ENCODE measurements at regions not wholly inside any gene's neighbourhood (a gene's known extent, or its start where the extent isn't known, plus 50 kb on each side); places are given as distances from the start of the nearest gene placed in this dataset.

GRCh38 chr15:70257573-70258248 is 160.0 kb upstream of the TLE3 start:
- no peaks in the 10 kb centered on the region for H3K36me3 Mint-ChIP-seq (ENCODE audit: insufficient read depth)
- no peaks in the 10 kb centered on the region for H3K9me3 Mint-ChIP-seq (ENCODE audit: low read depth)
- H3K4me3 Mint-ChIP-seq (ENCODE audit: low read depth) = no peak overlapping the region
- H3K27me3 Mint-ChIP-seq = peaks cover 55% of the 10 kb centered on the region
- H3K4me1 Mint-ChIP-seq (ENCODE audit: low read depth) = peaks cover 1% of the 10 kb centered on the region
- DNase-seq (ENCODE audit: low spot score, unreplicated experiment) = no peak
- no peak for TF ChIP-seq CTCF (IDR thresholded peaks at IDR 0.05; ENCODE audit: unreplicated experiment)
- H3K27ac Mint-ChIP-seq = no peak overlapping the region

GRCh38 chr15:70257047-70257446 is 159.3 kb upstream of the TLE3 start:
- no peak for DNase-seq (ENCODE audit: low spot score, unreplicated experiment)
- Mint-ChIP-seq H3K9me3 (ENCODE audit: low read depth) (no peaks in the 10 kb centered on the region), H3K4me1 (ENCODE audit: low read depth) (peaks cover 1% of the 10 kb centered on the region), H3K4me3 (ENCODE audit: low read depth) (no peak overlapping the region), H3K27ac (no peak overlapping the region), H3K36me3 (ENCODE audit: insufficient read depth) (no peaks in the 10 kb centered on the region), H3K27me3 (peaks cover 55% of the 10 kb centered on the region)
- TF ChIP-seq CTCF (IDR thresholded peaks at IDR 0.05; ENCODE audit: unreplicated experiment) = no peak

DNA sequence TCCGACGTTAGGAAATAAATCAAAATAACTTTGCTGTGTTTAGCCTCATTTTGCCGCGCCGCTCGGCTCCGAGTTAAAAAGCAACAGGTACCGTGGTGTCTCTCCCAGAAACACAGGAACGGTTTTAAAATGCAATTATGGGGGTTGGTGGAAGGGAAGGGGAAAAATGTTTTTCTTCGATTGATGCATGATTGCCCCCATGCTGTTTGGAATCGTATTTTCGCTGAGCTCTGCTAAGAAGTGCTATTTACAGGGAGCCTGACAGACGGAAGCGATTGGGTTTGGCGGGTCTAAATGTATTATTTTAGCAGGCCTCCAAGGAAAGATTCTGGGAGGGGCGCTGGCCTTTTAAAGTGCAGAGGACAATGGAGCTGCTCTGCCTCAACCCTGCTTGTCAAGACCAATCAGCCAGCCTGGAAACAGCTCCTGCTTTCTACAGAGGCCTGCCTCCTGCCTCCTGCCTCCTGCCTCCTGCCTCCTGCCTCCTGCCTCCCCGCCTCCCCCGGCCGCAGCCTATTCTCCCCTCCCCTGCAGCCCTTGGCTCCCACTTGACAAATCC is 156.7 kb upstream of the TLE3 start:
- peaks cover 64% of the 10 kb centered on the region for H3K27me3 Mint-ChIP-seq
- H3K4me1 Mint-ChIP-seq (ENCODE audit: low read depth) = peaks cover 4% of the 10 kb centered on the region
- no peak for DNase-seq (ENCODE audit: low spot score, unreplicated experiment)
- no peak overlapping the region for H3K4me3 Mint-ChIP-seq (ENCODE audit: low read depth)
- TF ChIP-seq CTCF (IDR thresholded peaks at IDR 0.05; ENCODE audit: unreplicated experiment) = no peak
- no peaks in the 10 kb centered on the region for H3K36me3 Mint-ChIP-seq (ENCODE audit: insufficient read depth)
- no peaks in the 10 kb centered on the region for H3K9me3 Mint-ChIP-seq (ENCODE audit: low read depth)
- H3K27ac Mint-ChIP-seq = no peak overlapping the region

GRCh38 chr15:70253461-70254156 is 155.9 kb upstream of the TLE3 start:
- peaks cover 4% of the 10 kb centered on the region for H3K4me1 Mint-ChIP-seq (ENCODE audit: low read depth)
- no peak overlapping the region for H3K27ac Mint-ChIP-seq
- DNase-seq (ENCODE audit: low spot score, unreplicated experiment) = no peak
- no peaks in the 10 kb centered on the region for H3K36me3 Mint-ChIP-seq (ENCODE audit: insufficient read depth)
- H3K9me3 Mint-ChIP-seq (ENCODE audit: low read depth) = no peaks in the 10 kb centered on the region
- TF ChIP-seq CTCF (IDR thresholded peaks at IDR 0.05; ENCODE audit: unreplicated experiment) = no peak
- peaks cover 66% of the 10 kb centered on the region for H3K27me3 Mint-ChIP-seq
- H3K4me3 Mint-ChIP-seq (ENCODE audit: low read depth) = no peak overlapping the region

- no peak for DNase-seq (ENCODE audit: low spot score, unreplicated experiment)
- Mint-ChIP-seq H3K27me3 (peaks cover 69% of the 10 kb centered on the region), H3K27ac (no peak overlapping the region), H3K4me1 (ENCODE audit: low read depth) (peaks cover 7% of the 10 kb centered on the region), H3K4me3 (ENCODE audit: low read depth) (no peak overlapping the region), H3K9me3 (ENCODE audit: low read depth) (no peaks in the 10 kb centered on the region), H3K36me3 (ENCODE audit: insufficient read depth) (no peaks in the 10 kb centered on the region)
- TF ChIP-seq CTCF (IDR thresholded peaks at IDR 0.05; ENCODE audit: unreplicated experiment) = no peak
These were observed 155.2 kb upstream of the TLE3 start for GRCh38 chr15:70252951-70253320.

All from progenitor cell of endocrine pancreas (in vitro differentiated cells).